ENCODE measurements at regions not wholly inside any gene's neighbourhood (a gene's known extent, or its start where the extent isn't known, plus 50 kb on each side); places are given as distances from the start of the nearest gene placed in this dataset.

DNA sequence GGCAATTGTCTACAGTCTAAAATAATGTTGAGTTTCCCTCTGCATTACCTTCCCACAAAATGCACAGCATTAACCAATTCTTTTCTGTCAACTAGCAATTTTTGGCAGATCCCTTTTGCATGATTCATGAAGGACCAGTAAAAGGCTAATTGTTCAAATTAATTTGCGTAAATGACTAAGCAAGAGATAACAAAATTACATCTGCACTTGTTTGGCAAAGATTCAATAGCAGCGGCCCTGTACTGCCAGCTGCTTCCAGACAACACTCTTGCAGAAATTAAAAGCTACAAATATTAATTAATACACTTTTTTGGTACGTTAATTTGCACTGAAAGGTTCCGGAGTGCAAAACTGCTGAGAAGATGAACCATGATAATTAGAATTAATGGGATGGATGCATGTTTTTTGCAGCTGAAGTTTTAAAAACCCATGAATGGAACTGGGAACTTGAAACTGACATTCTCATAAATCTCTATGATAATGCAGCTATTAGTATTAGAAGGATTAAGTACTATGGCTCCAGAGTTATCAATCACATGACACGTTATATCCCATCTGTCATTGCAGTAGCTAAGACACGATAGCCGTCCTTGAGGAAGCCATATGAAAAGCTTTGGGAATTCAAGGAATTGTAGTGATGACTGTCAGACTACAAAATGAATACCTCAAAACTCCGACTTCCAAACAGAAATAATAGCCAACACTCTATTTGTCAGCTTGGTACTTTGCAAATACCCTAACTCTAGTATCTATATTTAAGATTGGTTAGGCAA, 1268.3 kb upstream of the ACVR2A start:
- TF ChIP-seq EZH2 (IDR thresholded peaks at IDR 0.05; ENCODE audit: low read length, unreplicated experiment) (no peak), EZH2phosphoT487 (IDR thresholded peaks at IDR 0.05; ENCODE audit: borderline replicate concordance, low read length) (no peak)
- TF ChIP-seq, protein P1, sequence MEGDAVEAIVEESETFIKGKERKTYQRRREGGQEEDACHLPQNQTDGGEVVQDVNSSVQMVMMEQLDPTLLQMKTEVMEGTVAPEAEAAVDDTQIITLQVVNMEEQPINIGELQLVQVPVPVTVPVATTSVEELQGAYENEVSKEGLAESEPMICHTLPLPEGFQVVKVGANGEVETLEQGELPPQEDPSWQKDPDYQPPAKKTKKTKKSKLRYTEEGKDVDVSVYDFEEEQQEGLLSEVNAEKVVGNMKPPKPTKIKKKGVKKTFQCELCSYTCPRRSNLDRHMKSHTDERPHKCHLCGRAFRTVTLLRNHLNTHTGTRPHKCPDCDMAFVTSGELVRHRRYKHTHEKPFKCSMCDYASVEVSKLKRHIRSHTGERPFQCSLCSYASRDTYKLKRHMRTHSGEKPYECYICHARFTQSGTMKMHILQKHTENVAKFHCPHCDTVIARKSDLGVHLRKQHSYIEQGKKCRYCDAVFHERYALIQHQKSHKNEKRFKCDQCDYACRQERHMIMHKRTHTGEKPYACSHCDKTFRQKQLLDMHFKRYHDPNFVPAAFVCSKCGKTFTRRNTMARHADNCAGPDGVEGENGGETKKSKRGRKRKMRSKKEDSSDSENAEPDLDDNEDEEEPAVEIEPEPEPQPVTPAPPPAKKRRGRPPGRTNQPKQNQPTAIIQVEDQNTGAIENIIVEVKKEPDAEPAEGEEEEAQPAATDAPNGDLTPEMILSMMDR (conservative IDR thresholded peaks at IDR 0.05; ENCODE audit: low read depth, low read length), result no peak

Measured in PC-3 (cell line).